ENCODE measurements at regions not wholly inside any gene's neighbourhood (a gene's known extent, or its start where the extent isn't known, plus 50 kb on each side); places are given as distances from the start of the nearest gene placed in this dataset.

DNA sequence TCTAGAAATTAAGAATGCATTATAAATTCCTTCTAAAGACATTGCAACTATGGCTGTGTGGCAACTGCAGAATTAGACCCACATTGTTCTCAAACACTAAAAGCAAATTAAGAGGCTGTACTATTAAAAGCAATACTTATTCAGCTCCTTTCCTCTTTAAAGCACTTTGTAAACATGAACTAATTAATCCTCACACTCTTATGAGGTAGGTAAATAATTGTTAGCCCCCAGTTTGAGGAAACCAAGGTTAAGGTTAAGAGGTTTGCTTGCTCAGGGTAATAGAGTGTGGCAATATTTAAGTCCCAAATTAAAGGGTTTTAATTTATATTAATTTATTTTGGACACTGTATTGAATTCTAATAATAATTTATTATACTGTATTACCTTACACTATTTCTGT, 553.8 kb downstream of the LRRIQ3 start:
- Histone ChIP-seq H3K4me3 (replicated peaks; ENCODE audit: low read depth, low read length) (no peak overlapping the region), H3K27me3 (replicated peaks; ENCODE audit: control insufficient read depth, insufficient read depth, low read length) (no peaks in the 10 kb centered on the region), H3K36me3 (ENCODE audit: control insufficient read depth, insufficient read depth, low read length) (no peaks in the 10 kb centered on the region)
- no peak for DNase-seq (ENCODE audit: extremely low read depth, insufficient read length)
- TF ChIP-seq, protein P1, sequence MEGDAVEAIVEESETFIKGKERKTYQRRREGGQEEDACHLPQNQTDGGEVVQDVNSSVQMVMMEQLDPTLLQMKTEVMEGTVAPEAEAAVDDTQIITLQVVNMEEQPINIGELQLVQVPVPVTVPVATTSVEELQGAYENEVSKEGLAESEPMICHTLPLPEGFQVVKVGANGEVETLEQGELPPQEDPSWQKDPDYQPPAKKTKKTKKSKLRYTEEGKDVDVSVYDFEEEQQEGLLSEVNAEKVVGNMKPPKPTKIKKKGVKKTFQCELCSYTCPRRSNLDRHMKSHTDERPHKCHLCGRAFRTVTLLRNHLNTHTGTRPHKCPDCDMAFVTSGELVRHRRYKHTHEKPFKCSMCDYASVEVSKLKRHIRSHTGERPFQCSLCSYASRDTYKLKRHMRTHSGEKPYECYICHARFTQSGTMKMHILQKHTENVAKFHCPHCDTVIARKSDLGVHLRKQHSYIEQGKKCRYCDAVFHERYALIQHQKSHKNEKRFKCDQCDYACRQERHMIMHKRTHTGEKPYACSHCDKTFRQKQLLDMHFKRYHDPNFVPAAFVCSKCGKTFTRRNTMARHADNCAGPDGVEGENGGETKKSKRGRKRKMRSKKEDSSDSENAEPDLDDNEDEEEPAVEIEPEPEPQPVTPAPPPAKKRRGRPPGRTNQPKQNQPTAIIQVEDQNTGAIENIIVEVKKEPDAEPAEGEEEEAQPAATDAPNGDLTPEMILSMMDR (IDR thresholded peaks at IDR 0.05; ENCODE audit: insufficient read depth, low read length, poor library complexity, severe bottlenecking) = no peak

- H3K27me3 ChIP-seq (replicated peaks; ENCODE audit: control insufficient read depth, insufficient read depth, low read length) = no peaks in the 10 kb centered on the region
- DNase-seq (ENCODE audit: extremely low read depth, insufficient read length) = no peak
- no peaks in the 10 kb centered on the region for H3K36me3 ChIP-seq (ENCODE audit: control insufficient read depth, insufficient read depth, low read length)
- no peak overlapping the region for H3K4me3 ChIP-seq (replicated peaks; ENCODE audit: low read depth, low read length)
- TF ChIP-seq, protein P1 (IDR thresholded peaks at IDR 0.05; ENCODE audit: insufficient read depth, low read length, poor library complexity, severe bottlenecking) = no peak
These were observed 558.5 kb downstream of the LRRIQ3 start for GRCh38 chr1:73639494-73639893.

DNA sequence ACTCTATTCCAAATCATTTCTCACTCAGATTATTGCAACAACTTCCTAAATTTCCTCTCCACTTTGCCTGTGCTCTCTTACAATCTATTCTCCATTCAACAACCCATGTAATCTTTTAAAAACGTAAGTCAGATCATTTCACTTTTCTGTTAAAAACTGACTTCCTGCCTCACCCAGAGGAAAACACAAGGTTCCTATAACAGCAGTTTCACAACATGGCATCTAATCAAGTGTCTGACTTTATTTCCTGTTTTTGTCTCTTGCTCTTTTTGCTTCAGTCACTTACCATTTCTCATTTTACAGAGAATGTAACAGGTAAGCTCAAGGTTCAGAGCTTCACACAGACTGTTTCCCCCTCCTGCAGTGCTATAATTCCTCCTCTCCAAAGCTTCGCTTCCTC, 560.7 kb downstream of the LRRIQ3 start:
- DNase-seq (ENCODE audit: extremely low read depth, insufficient read length) = no peak
- Histone ChIP-seq H3K4me3 (replicated peaks; ENCODE audit: low read depth, low read length) (no peak overlapping the region), H3K36me3 (ENCODE audit: control insufficient read depth, insufficient read depth, low read length) (no peaks in the 10 kb centered on the region), H3K27me3 (replicated peaks; ENCODE audit: control insufficient read depth, insufficient read depth, low read length) (no peaks in the 10 kb centered on the region)
- TF ChIP-seq, protein P1 (IDR thresholded peaks at IDR 0.05; ENCODE audit: insufficient read depth, low read length, poor library complexity, severe bottlenecking) = no peak

GRCh38 chr1:73635021-73635420, 563.0 kb downstream of the LRRIQ3 start:
- TF ChIP-seq, protein P1 (IDR thresholded peaks at IDR 0.05; ENCODE audit: insufficient read depth, low read length, poor library complexity, severe bottlenecking) = no peak
- Histone ChIP-seq H3K36me3 (ENCODE audit: control insufficient read depth, insufficient read depth, low read length) (no peaks in the 10 kb centered on the region), H3K4me3 (replicated peaks; ENCODE audit: low read depth, low read length) (no peak overlapping the region), H3K27me3 (replicated peaks; ENCODE audit: control insufficient read depth, insufficient read depth, low read length) (no peaks in the 10 kb centered on the region)
- DNase-seq (ENCODE audit: extremely low read depth, insufficient read length) = no peak

GRCh38 chr1:73627723-73628122, 570.3 kb downstream of the LRRIQ3 start:
- Histone ChIP-seq H3K27me3 (replicated peaks; ENCODE audit: control insufficient read depth, insufficient read depth, low read length) (no peaks in the 10 kb centered on the region), H3K36me3 (ENCODE audit: control insufficient read depth, insufficient read depth, low read length) (no peaks in the 10 kb centered on the region), H3K4me3 (replicated peaks; ENCODE audit: low read depth, low read length) (no peak overlapping the region)
- TF ChIP-seq, protein P1 (IDR thresholded peaks at IDR 0.05; ENCODE audit: insufficient read depth, low read length, poor library complexity, severe bottlenecking) = no peak
- DNase-seq (ENCODE audit: extremely low read depth, insufficient read length) = no peak

GRCh38 chr1:73626326-73626725, 571.6 kb downstream of the LRRIQ3 start:
- Histone ChIP-seq H3K36me3 (ENCODE audit: control insufficient read depth, insufficient read depth, low read length) (no peaks in the 10 kb centered on the region), H3K27me3 (replicated peaks; ENCODE audit: control insufficient read depth, insufficient read depth, low read length) (no peaks in the 10 kb centered on the region)
- TF ChIP-seq, protein P1 (IDR thresholded peaks at IDR 0.05; ENCODE audit: insufficient read depth, low read length, poor library complexity, severe bottlenecking) = no peak

More at GRCh38 chr1:73626326-73626725, 571.6 kb downstream of the LRRIQ3 start:
- DNase-seq (ENCODE audit: extremely low read depth, insufficient read length) = no peak
- no peak overlapping the region for H3K4me3 ChIP-seq (replicated peaks; ENCODE audit: low read depth, low read length)
